ENCODE measurements at regions not wholly inside any gene's neighbourhood (a gene's known extent, or its start where the extent isn't known, plus 50 kb on each side); places are given as distances from the start of the nearest gene placed in this dataset.
A peak's percentile ranks its signal among the peaks of the same experiment; 100 is the strongest.

DNA sequence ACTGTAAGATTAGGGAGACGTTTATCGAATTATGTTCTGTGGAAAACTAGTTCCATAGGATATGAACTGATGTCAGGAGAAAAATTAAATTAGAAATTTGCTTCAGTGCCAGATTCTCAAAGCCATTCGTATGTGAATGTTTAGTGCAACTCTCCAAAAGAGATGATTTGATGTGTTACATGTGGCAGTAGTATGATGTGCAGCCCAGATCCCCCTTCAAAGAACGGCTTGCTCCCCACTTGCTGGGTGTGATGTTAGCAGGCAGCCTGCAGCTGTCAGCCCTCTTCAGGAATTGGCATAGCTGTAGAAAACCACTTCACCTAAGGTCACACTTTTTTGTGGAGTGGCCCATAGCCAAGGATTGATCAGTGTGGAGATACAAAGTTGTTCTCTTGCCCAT lies 127.0 kb upstream of the CCDC54 start:
- DNase-seq, result no peak

GRCh38 chr3:107251819-107252218 lies 125.4 kb upstream of the CCDC54 start:
- no peak for DNase-seq

DNA sequence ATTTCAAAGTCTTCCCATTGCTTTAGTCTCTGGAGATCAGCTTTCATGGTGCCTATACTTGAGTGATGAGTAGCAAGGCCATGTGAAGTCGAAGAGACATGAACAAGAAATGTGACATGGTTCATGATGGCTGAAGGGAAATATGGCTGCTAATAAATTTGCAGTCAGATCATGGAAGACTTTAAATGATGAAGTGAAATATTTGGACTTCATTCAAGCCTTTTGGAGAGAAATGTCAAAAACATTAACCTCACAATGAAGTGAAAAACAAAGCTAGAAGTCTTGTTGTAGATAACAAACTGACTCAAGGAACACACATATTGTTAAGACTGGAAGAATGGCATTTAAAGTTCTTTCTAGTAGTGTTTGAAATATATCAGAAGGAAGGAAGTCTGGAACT lies 120.3 kb upstream of the CCDC54 start:
- DNase-seq, result no peak

- DNase-seq, result no peak
Observed at GRCh38 chr3:107258300-107258699, 118.9 kb upstream of the CCDC54 start.

DNA sequence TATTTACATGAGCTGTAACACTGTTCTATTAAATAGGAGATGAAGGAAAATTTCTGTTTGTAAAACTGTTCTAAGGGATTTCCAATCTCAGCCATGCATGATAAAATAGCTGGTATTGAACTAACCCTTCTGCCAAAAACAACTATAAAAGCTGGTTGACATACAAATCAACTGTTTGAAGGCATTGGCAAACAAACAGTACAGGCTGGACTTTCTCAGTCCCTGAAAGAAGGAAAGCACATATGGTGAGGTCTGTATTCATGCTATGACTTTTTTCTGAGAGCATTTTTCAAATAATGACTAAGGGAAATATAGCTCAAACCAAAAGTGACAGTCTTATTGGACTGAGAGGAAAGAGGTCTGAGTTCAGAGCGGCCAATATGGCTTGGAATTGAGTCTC lies 117.0 kb upstream of the CCDC54 start:
- DNase-seq, result no peak

DNA sequence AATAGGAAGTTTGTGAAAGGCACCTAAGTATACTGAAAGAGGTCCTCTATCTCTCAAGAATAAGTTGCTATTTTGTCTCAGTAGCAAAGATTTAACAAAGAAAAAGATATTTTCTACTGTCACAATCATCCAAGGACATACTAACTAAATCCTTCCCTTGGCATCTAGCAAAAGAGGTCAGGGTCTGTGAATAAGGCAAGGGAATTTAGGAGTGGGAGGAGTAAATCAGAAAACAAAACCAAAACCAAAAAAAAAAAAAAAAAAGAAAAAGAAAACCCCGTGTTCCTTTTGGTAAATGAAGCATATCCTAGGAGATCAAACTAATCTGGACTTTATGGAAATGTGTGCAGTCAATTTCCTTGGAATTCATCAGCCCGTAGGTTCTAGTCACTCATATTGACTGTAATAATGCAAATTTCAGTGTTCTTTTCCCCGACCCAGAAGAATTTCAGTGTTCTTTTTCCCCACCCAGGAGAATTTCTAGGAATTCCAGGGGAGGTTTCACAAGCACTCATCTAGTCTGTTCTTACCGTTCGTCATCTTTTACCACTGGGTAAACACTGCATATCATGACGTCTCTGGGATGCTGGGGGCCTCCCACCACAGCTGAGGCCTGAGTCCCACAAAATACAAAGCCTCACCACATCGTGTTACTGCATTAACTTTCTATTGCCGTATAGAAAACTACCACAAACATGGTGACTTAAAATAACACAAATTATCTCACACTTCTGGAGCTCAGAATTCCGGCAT lies 113.8 kb upstream of the CCDC54 start:
- DNase-seq, result no peak

- DNase-seq, result no peak
Observed at GRCh38 chr3:107264888-107265287, 112.4 kb upstream of the CCDC54 start.

DNA sequence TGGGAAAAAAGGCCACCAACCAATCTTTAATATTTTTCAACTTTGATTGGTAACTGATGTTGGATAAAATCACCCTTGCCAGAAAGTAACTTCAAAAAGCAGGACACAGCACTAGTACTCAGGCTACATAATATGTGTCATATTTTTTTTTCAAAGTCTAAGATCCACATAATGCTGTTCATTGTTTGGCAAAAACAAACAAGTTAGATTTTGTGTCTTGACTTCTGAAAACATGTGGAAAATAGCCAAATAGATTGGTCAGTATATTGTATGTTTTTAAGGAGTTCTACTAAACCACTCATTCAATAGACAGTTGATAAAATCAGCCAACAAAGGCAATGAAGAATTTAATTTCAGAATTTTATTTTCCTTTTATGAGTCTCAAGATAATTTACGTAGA lies 111.7 kb upstream of the CCDC54 start:
- no peak for DNase-seq

- DNase-seq, result no peak
Observed at GRCh38 chr3:107268469-107268868, 108.8 kb upstream of the CCDC54 start.

GRCh38 chr3:107269136-107269535 lies 108.1 kb upstream of the CCDC54 start:
- DNase-seq, result no peak

GRCh38 chr3:107271787-107272387 lies 105.4 kb upstream of the CCDC54 start:
- peak; percentile 57 for DNase-seq

GRCh38 chr3:107272471-107272870 lies 104.8 kb upstream of the CCDC54 start:
- DNase-seq, result no peak

DNA sequence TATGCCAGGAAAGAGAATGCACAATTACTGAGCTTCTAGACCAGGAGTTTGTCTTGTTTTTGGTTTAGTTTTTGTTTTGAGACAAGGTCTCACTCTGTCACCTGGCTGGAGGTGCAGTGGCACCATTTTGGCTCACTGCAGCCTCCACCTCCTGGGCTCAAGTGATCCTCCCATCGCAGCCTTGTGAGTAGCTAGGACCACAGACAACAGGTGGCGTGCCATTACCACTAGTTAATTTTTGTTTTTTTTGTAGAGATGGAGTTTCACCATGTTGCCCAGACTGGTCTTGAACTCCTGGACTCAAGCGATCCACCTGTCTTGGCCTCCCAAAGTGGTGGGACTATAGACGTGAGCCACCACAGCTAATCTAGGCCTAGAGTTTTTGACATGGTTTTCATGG lies 104.4 kb upstream of the CCDC54 start:
- no peak for DNase-seq

DNA sequence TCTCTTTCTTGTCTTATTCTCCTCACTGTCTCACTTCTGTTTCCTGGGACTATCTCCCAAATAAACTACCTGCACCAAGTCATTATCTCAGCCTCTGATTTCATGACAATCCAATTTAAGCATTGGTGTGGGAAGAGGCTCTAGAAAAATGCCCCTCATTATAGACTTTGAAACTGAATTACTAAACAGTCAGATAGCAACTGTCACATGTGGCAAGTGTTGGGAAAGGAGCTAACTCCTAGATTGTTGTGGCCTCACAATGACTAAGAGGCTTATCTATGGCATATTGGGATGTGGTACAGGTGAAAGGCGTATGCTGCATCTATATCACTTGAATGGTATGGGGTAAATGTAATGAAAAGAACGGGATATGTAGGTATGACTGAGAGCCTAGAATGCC lies 103.5 kb upstream of the CCDC54 start:
- no peak for DNase-seq

- no peak for DNase-seq
Observed at GRCh38 chr3:107275511-107275910, 101.7 kb upstream of the CCDC54 start.

GRCh38 chr3:107283948-107284347 lies 93.3 kb upstream of the CCDC54 start:
- no peak for DNase-seq

DNA sequence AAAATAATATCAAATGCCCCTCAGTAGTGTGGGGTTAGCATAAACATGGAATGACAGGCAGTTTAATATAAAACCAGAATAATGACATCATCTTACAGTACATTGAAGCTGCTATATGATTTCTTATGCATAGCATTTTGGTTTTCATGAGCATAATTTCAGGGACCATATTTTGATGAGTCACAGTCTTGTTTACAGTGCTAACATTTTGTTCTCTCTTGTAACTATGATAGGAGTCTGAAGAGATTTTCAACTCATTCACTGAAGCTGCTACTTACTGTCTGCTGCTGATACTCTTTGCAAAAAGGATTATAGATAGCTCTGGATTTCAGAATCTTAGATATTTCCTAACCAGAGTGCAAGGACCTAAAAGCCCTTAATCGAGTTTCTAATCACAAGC lies 92.6 kb upstream of the CCDC54 start:
- DNase-seq, result no peak

DNA sequence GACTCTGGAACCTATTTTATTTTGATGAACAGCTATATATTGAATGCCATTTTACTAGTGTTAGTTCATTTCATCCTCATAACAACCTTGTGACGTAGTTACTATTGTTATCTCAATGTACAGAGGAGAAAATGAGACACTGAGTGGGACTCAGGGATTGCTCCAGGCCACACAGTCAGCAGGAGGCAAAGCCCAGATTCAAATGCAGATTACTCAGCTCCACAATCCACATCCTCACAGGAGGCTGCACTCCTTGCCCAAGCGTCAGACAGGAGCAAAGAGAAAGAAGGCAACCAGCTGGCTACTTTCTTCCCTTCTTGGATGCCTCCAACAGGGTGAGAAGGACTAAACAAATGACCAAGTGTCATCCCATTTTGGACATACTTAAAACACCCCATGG lies 92.0 kb upstream of the CCDC54 start:
- DNase-seq, result no peak

GRCh38 chr3:107289354-107289753 lies 87.9 kb upstream of the CCDC54 start:
- DNase-seq, result no peak

DNA sequence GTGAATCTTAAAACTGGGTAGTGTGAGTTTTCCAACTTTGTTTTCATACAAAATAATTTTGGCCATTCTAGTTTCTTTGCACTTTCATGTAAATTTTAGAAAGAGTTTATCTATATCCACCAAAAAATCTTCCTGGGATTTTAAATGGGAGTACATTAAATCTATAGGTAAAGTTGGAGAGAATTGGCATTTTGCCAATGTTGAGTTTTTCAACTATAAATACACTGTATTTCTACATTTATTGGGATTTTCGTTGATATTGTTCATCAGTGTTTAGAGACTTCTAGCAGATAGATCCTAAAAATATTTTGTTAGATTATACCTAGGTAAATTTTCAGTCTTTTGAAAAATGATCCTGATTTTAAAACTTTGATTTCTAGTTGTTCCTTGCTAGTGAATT lies 83.1 kb upstream of the CCDC54 start:
- DNase-seq, result no peak

GRCh38 chr3:107297597-107297996 lies 79.6 kb upstream of the CCDC54 start:
- no peak for DNase-seq

GRCh38 chr3:107307205-107307604 lies 70.0 kb upstream of the CCDC54 start:
- DNase-seq, result no peak

DNA sequence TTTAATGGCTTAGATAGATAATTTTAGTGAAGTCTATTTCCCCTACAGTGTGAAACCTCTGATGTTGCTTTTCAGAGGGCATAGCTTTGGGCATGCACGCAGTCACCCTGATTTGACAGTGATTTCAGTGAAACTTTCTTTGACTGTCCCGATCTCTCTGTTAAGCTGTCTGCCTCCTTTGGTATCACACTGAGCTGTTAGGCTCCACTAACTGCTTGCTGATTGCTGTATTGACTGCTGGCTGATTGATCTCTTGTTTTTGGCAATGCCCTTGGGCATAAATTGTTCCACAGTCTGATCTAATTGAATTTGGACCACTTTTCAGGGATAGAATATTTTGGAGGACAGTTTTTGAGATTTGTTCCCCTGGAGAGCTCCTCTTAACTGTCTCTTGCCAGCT lies 68.5 kb upstream of the CCDC54 start:
- no peak for DNase-seq

DNA sequence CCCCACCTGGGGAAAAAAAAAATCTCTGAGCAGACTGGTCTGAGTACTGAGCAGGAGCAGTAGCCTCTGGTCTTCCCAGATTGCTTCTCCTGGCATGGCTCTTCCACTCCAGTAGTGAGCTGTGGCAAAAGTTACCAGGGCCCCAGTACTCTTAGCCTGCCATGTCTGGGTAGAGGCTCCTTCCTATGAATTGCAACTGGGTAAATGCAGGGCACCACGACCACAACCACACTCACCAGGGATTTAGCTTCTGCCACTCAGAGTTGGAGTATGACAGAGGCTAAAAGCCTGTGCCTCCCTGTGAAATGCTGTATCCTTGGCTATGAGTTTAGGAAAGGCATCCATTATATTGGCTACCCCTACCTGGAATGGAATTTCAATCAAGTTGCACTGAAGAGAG lies 67.9 kb upstream of the CCDC54 start:
- DNase-seq, result no peak

- DNase-seq, result no peak
Observed at GRCh38 chr3:107313711-107314110, 63.5 kb upstream of the CCDC54 start.
